SK-N-SH (cell line): ENCODE measurements at regions not wholly inside any gene's neighbourhood (a gene's known extent, or its start where the extent isn't known, plus 50 kb on each side); places are given as distances from the start of the nearest gene placed in this dataset.

Experiments used
- CTCF ChIA-PET: fragments of 300-600, 350-600 bp; formaldehyde crosslinking; extraction: SDS; loops from one replicate; lab custom pipeline; 2021; lab: Yijun Ruan, JAX
- POLR2A ChIA-PET: fragments of 350-600 bp; sonication (Branson Sonifier 250); formaldehyde crosslinking; extraction: SDS; loops from one replicate; lab custom pipeline; 2020; ENCODE audit warnings: antibody characterized with exemption, inconsistent platforms; lab: Yijun Ruan, JAX
- DNase-seq: peaks from one replicate; pipeline ENCODE4 v3.0.0; 2012
- H2AFZ ChIP-seq: fragments of 200-600 bp; sonication (generic); 2 replicates; pipeline ENCODE4 v1.8.1; 2016; ENCODE audit warnings: antibody characterized with exemption, mild to moderate bottlenecking, low read depth
- H3F3A ChIP-seq: fragments of 200-600 bp; sonication (generic); replicated peaks from 2 replicates; pipeline ENCODE3; 2016; ENCODE audit warnings: antibody characterized with exemption, mild to moderate bottlenecking; ENCODE audit not compliant: insufficient read depth
- H3K27ac ChIP-seq, 2 experiments: fragments of 200-500 bp in 1 of 2; fragments of 200-600 bp in 1 of 2; sonication (Bioruptor generic) in 1 of 2; sonication (generic), shearing (Covaris generic) in 1 of 2; 2 replicates each; pipeline versions ENCODE4 v1.5.1 to v1.6.1; 2014 to 2016; ENCODE audit warnings: low read depth in 2 of 2, inconsistent platforms in 1 of 2, low read length in 1 of 2, mild to moderate bottlenecking in 1 of 2, mixed read lengths in 1 of 2
- H3K27me3 ChIP-seq: fragments of 200-600 bp; sonication (generic), shearing (Covaris generic); 2 replicates; pipeline ENCODE4 v1.6.1; 2016; ENCODE audit warnings: mixed run types; ENCODE audit not compliant: insufficient read depth
- H3K36me3 ChIP-seq, 2 experiments: fragments of 200-500 bp in 1 of 2; fragments of 200-600 bp in 1 of 2; sonication (Bioruptor generic) in 1 of 2; sonication (generic) in 1 of 2; replicated peaks in 1 of 2; 2 replicates each; pipeline versions ENCODE3 to v1.5.1; 2014 to 2016; ENCODE audit warnings: low read length in 1 of 2, mild to moderate bottlenecking in 1 of 2; ENCODE audit not compliant: insufficient read depth in 2 of 2, control insufficient read depth in 1 of 2
- H3K4me1 ChIP-seq, 2 experiments: fragments of 200-500 bp in 1 of 2; fragments of 200-600 bp in 1 of 2; sonication (Bioruptor generic) in 1 of 2; sonication (generic), shearing (Covaris generic) in 1 of 2; 2 replicates each; pipeline versions ENCODE4 v1.5.1 to v1.6.1; 2014 to 2016; ENCODE audit warnings: low read depth in 1 of 2, low read length in 1 of 2, mixed run types in 1 of 2; ENCODE audit not compliant: insufficient read depth in 2 of 2, control insufficient read depth in 1 of 2
- H3K4me2 ChIP-seq: fragments of 200-600 bp; sonication (generic), shearing (Covaris generic); 2 replicates; pipeline ENCODE4 v1.6.1; 2017; ENCODE audit warnings: mixed run types
- H3K4me3 ChIP-seq, 2 experiments: fragments of 200-500 bp in 1 of 2; fragments of 200-600 bp in 1 of 2; sonication (Bioruptor generic) in 1 of 2; sonication (generic), shearing (Covaris generic) in 1 of 2; 2 replicates each; pipeline versions ENCODE4 v1.5.1 to v1.8.1; 2014 to 2016; ENCODE audit warnings: low read depth in 2 of 2, inconsistent platforms in 1 of 2, low read length in 1 of 2, mild to moderate bottlenecking in 1 of 2, mixed read lengths in 1 of 2, moderate library complexity in 1 of 2
- H3K79me2 ChIP-seq: fragments of 200-600 bp; sonication (generic); 2 replicates; pipeline ENCODE4 v1.8.1; 2017; ENCODE audit warnings: mild to moderate bottlenecking; ENCODE audit not compliant: insufficient read depth
- H3K9ac ChIP-seq: fragments of 200-600 bp; sonication (generic); 2 replicates; pipeline ENCODE4 v1.6.1; 2017; ENCODE audit warnings: mixed run types
- H3K9me2 ChIP-seq: fragments of 200-600 bp; sonication (generic); 2 replicates; pipeline ENCODE4 v1.6.1; 2017; ENCODE audit warnings: mixed run types
- H3K9me3 ChIP-seq: fragments of 200-600 bp; sonication (generic); 2 replicates; pipeline ENCODE4 v1.6.1; 2017; ENCODE audit warnings: mixed run types, mild to moderate bottlenecking, moderate library complexity
- H4K20me1 ChIP-seq: fragments of 200-600 bp; sonication (generic); 2 replicates; pipeline ENCODE4 v1.6.1; 2017; ENCODE audit warnings: mild to moderate bottlenecking, mixed run types; ENCODE audit not compliant: insufficient read depth
- CTCF ChIP-seq: fragments of 200-600 bp; sonication (generic); IDR thresholded peaks from 2 replicates; pipeline ENCODE4 v1.6.1; 2017; ENCODE audit warnings: antibody characterized with exemption, mild to moderate bottlenecking, moderate library complexity
- EZH2phosphoT487 ChIP-seq: fragments of 200-600 bp; sonication (generic); IDR thresholded peaks from 2 replicates; pipeline ENCODE4 v1.6.1; 2017; ENCODE audit warnings: low read depth, mixed run types, mild to moderate bottlenecking, antibody characterized with exemption, moderate library complexity, borderline replicate concordance
- FOXJ3 ChIP-seq: sonication (generic); formaldehyde crosslinking; IDR thresholded peaks from 2 replicates; pipeline ENCODE4 v1.5.1; 2020; ENCODE audit warnings: mild to moderate bottlenecking, missing genetic modification reagents
- FOXM1 ChIP-seq: IDR thresholded peaks from 2 replicates; pipeline ENCODE4 v1.4.0; 2012; ENCODE audit warnings: low read depth, mild to moderate bottlenecking
- GATA2 ChIP-seq: sonication (generic); formaldehyde crosslinking; IDR thresholded peaks from 2 replicates; pipeline ENCODE4 v1.5.0; 2020; ENCODE audit warnings: mild to moderate bottlenecking, missing genetic modification reagents
- MAX ChIP-seq: IDR thresholded peaks from 2 replicates; pipeline ENCODE4 v1.4.0; 2012; ENCODE audit warnings: low read depth
- MEF2A ChIP-seq: IDR thresholded peaks from 2 replicates; pipeline ENCODE4 v1.4.0; 2012; ENCODE audit warnings: low read depth, borderline replicate concordance
- NFIC ChIP-seq: IDR thresholded peaks from 2 replicates; pipeline ENCODE4 v1.4.0; 2012; ENCODE audit warnings: borderline replicate concordance
- PBX3 ChIP-seq: IDR thresholded peaks from 2 replicates; pipeline ENCODE4; 2012
- RAD21 ChIP-seq: IDR thresholded peaks from 2 replicates; pipeline ENCODE4 v1.6.1; 2012; ENCODE audit warnings: mild to moderate bottlenecking, low read length
- REST ChIP-seq: IDR thresholded peaks from 2 replicates; pipeline ENCODE4 v1.6.1; 2012; ENCODE audit warnings: mild to moderate bottlenecking, low read depth, low read length, moderate library complexity
- RXRA ChIP-seq: IDR thresholded peaks from 2 replicates; pipeline ENCODE4 v1.4.0; 2012; ENCODE audit warnings: low read depth, mild to moderate bottlenecking, borderline replicate concordance
- SIN3A ChIP-seq: IDR thresholded peaks from 2 replicates; pipeline ENCODE4 v1.6.1; 2012; ENCODE audit warnings: low read depth, mild to moderate bottlenecking, low read length, moderate library complexity, borderline replicate concordance
- TAF1 ChIP-seq: IDR thresholded peaks from 2 replicates; pipeline ENCODE4 v1.6.1; 2012; ENCODE audit warnings: low read depth, mild to moderate bottlenecking, low read length, moderate library complexity, borderline replicate concordance
- TCF12 ChIP-seq: IDR thresholded peaks from 2 replicates; pipeline ENCODE4 v1.4.0; 2012
- TEAD4 ChIP-seq: IDR thresholded peaks from 2 replicates; pipeline ENCODE4 v1.4.0; 2012; ENCODE audit warnings: mild to moderate bottlenecking, borderline replicate concordance; ENCODE audit not compliant: insufficient read depth
- YY1 ChIP-seq: IDR thresholded peaks from 2 replicates; pipeline ENCODE4 v1.4.0; 2012; ENCODE audit warnings: low read depth, mild to moderate bottlenecking
- WGBS: methylation state at CpG from one replicate; pipeline ENCODE4 v1.1.6; 2017; ENCODE audit warnings: low lambda C conversion rate; 5-methylcytosine and 5-hydroxymethylcytosine counted together

GRCh38 chr2:12506846-12507245, 209.9 kb upstream of the TRIB2 start:
- no peaks in the 10 kb centered on the region for H3K36me3 ChIP-seq
- CTCF ChIA-PET = no interaction called here
- 80% methylated on average over 2 of the region's 2 CpGs for WGBS

More at GRCh38 chr2:12506846-12507245, 209.9 kb upstream of the TRIB2 start:
- Histone ChIP-seq H3K79me2 (no peaks in the 10 kb centered on the region), H3K4me1 (peaks cover 0 to 2% of the 10 kb centered on the region in 2 experiments; a peak in 2 of 4 replicates), H3K4me3 (no peak overlapping the region), H3K9me3 (no peaks in the 10 kb centered on the region), H3K27ac (no peak overlapping the region), H2AFZ (no peak overlapping the region), H3K27me3 (no peaks in the 10 kb centered on the region), H3K9me2 (no peaks in the 10 kb centered on the region), H3K4me2 (no peak overlapping the region), H4K20me1 (no peaks in the 10 kb centered on the region), H3F3A (no peaks in the 10 kb centered on the region), H3K9ac (no peak overlapping the region)
- POLR2A ChIA-PET = no interaction called here
- DNase-seq = no peak
- no peak for TF ChIP-seq REST
- no peak for TF ChIP-seq RXRA
- TF ChIP-seq GATA2 = no peak
- TF ChIP-seq RAD21 = no peak
- TF ChIP-seq MEF2A = no peak
- no peak for TF ChIP-seq YY1
- TF ChIP-seq TAF1 = no peak
- no peak for TF ChIP-seq NFIC
- TF ChIP-seq TCF12 = no peak
- no peak for TF ChIP-seq FOXM1
- no peak for TF ChIP-seq MAX
- no peak for TF ChIP-seq FOXJ3 (CRISPR knock-in tag)
- TF ChIP-seq PBX3 = no peak
- TF ChIP-seq SIN3A = no peak
- no peak for TF ChIP-seq CTCF
- TF ChIP-seq TEAD4 = no peak
- TF ChIP-seq EZH2phosphoT487 = no peak
